K562 (cell line): ENCODE measurements at regions not wholly inside any gene's neighbourhood (a gene's known extent, or its start where the extent isn't known, plus 50 kb on each side); places are given as distances from the start of the nearest gene placed in this dataset.

Experiments used
- ATAC-seq: fragments of 200-7000 bp; cut with Tn5 transposase; 3 replicates; pipeline ENCODE4 v1.9.1; 2020; ENCODE audit warnings: moderate library complexity
- BruUV-seq: library from RNA; stranded (reverse); fragments of 400-500 nt; replicated peaks from 2 replicates; lab custom pipeline; 2021; lab: Mats Ljungman, UMichigan
- CTCF ChIA-PET: fragments of 300-600 bp; formaldehyde crosslinking; extraction: SDS; loops from one replicate; lab custom pipeline; 2021; ENCODE audit warnings: low intra/inter-chr PET ratio; lab: Yijun Ruan, JAX
- POLR2A ChIA-PET: fragments of 300-600, 350-650 bp; sonication (Branson Sonifier 250); formaldehyde crosslinking; extraction: SDS; loops from one replicate; lab custom pipeline; 2021; ENCODE audit warnings: antibody characterized with exemption, inconsistent platforms; lab: Yijun Ruan, JAX
- DNase-seq, 4 experiments: peaks; one replicate each; pipeline versions ENCODE4 v3.0.0 to v3.0.0-alpha.2; 2011 to 2018; ENCODE audit warnings: low spot score in 3 of 4, mixed read lengths in 3 of 4; ENCODE audit errors: extremely low read depth in 1 of 4
- FAIRE-seq: peaks from 2 replicates; lab custom pipeline; 2011; peaks lifted over from hg19 to GRCh38; lab: Jason Lieb, UNC
- H2AFZ ChIP-seq: 2 replicates; pipeline ENCODE4 v1.6.0; 2011; ENCODE audit warnings: low read depth, low read length, control low read depth, inconsistent platforms
- H3K27ac ChIP-seq: fragments of 200-600 bp; 3 replicates; pipeline ENCODE4 v1.8.0; 2011; ENCODE audit warnings: low read depth, mild to moderate bottlenecking, control low read depth, inconsistent platforms, low read length, moderate library complexity, mixed read lengths; ENCODE audit errors: extremely low read depth
- H3K27me3 ChIP-seq, 2 experiments: fragments of 300-600 bp in 1 of 2; 2 replicates in 1 of 2; 3 replicates in 1 of 2; pipeline versions ENCODE4 v1.6.0 to v1.8.0; 2011; ENCODE audit warnings: inconsistent platforms in 2 of 2, low read length in 2 of 2, mild to moderate bottlenecking in 1 of 2, mixed read lengths in 1 of 2, moderate library complexity in 1 of 2; ENCODE audit not compliant: control insufficient read depth in 2 of 2, insufficient read depth in 2 of 2
- H3K36me3 ChIP-seq: fragments of 300-600 bp; 3 replicates; pipeline ENCODE4 v1.8.0; 2011; ENCODE audit warnings: mild to moderate bottlenecking, low read length, inconsistent platforms; ENCODE audit not compliant: control insufficient read depth, insufficient read depth
- H3K4me1 ChIP-seq, 2 experiments: fragments of 200-600 bp in 1 of 2; replicated peaks in 1 of 2; 2 replicates in 1 of 2; 3 replicates in 1 of 2; pipeline versions ENCODE4 v1.5.1 to v1.8.0; 2011; ENCODE audit warnings: inconsistent platforms in 2 of 2, low read length in 2 of 2, mild to moderate bottlenecking in 1 of 2, mixed read lengths in 1 of 2, moderate library complexity in 1 of 2; ENCODE audit not compliant: control insufficient read depth in 2 of 2, insufficient read depth in 2 of 2
- H3K4me2 ChIP-seq: 2 replicates; pipeline ENCODE4 v1.6.1; 2011; ENCODE audit warnings: low read length, control low read depth, inconsistent platforms, mixed read lengths; ENCODE audit not compliant: insufficient read depth
- H3K4me3 ChIP-seq: fragments of 200-600 bp; sonication (generic), shearing (Covaris generic); 2 replicates; pipeline ENCODE4 v1.5.1; 2016; ENCODE audit warnings: control low read depth, inconsistent platforms
- H3K79me2 ChIP-seq: fragments of 200-600 bp; 3 replicates; pipeline ENCODE4 v1.8.0; 2011; ENCODE audit warnings: low read length, inconsistent platforms; ENCODE audit not compliant: control insufficient read depth, insufficient read depth
- H3K9ac ChIP-seq, 2 experiments: 2 replicates each; pipeline versions ENCODE4 v1.6.0 to v1.6.1; 2011; ENCODE audit warnings: low read depth in 2 of 2, low read length in 2 of 2, control low read depth in 1 of 2, inconsistent platforms in 1 of 2, mild to moderate bottlenecking in 1 of 2, mixed read lengths in 1 of 2; ENCODE audit not compliant: insufficient read depth in 1 of 2
- H3K9me1 ChIP-seq: one replicate; pipeline ENCODE4 v1.6.0; 2011; ENCODE audit warnings: inconsistent platforms, mild to moderate bottlenecking, low read length, moderate library complexity; ENCODE audit not compliant: control insufficient read depth, insufficient read depth
- H3K9me3 ChIP-seq: replicated peaks from 2 replicates; pipeline ENCODE4 v1.5.1; 2011; ENCODE audit warnings: low read depth, low read length, inconsistent platforms; ENCODE audit not compliant: control insufficient read depth, insufficient read depth
- H4K20me1 ChIP-seq: replicated peaks from 2 replicates; pipeline ENCODE4 v1.6.1; 2011; ENCODE audit warnings: low read length, inconsistent platforms, mixed read lengths; ENCODE audit not compliant: control insufficient read depth, insufficient read depth
- BDP1 ChIP-seq: IDR thresholded peaks from 3 replicates; pipeline ENCODE4 v1.6.1; 2011; ENCODE audit not compliant: insufficient read length, insufficient read depth
- EP300 ChIP-seq: IDR thresholded peaks from 2 replicates; pipeline ENCODE4 v1.6.1; 2012; ENCODE audit warnings: low read length, improper control_type of control experiment
- FOXJ3 ChIP-seq: sonication (generic); formaldehyde crosslinking; IDR thresholded peaks from 2 replicates; pipeline ENCODE4 v1.4.0; 2020; ENCODE audit warnings: mild to moderate bottlenecking, missing genetic modification reagents
- GATAD2B ChIP-seq: fragments of 450-650 bp; IDR thresholded peaks from 2 replicates; pipeline ENCODE4 v1.6.1; 2017; ENCODE audit warnings: mild to moderate bottlenecking, borderline replicate concordance
- NCOA4 ChIP-seq: fragments of 450-650 bp; IDR thresholded peaks from 2 replicates; pipeline ENCODE4 v1.6.1; 2018; ENCODE audit warnings: mild to moderate bottlenecking; ENCODE audit not compliant: partially characterized antibody
- OTX1 ChIP-seq: fragments of 450-650 bp; formaldehyde crosslinking; IDR thresholded peaks from 2 replicates; pipeline ENCODE4 v1.4.0; 2022; ENCODE audit warnings: mild to moderate bottlenecking
- SNIP1 ChIP-seq: fragments of 450-650 bp; IDR thresholded peaks from 2 replicates; pipeline ENCODE4 v1.7.1; 2017; ENCODE audit warnings: low read depth, mild to moderate bottlenecking
- TCF3 ChIP-seq: sonication (generic); formaldehyde crosslinking; IDR thresholded peaks from 2 replicates; pipeline ENCODE4 v1.4.0; 2020; ENCODE audit warnings: mild to moderate bottlenecking, missing genetic modification reagents
- TGIF2 ChIP-seq: sonication (generic); formaldehyde crosslinking; IDR thresholded peaks from 2 replicates; pipeline ENCODE4 v1.8.1; 2022; ENCODE audit warnings: mild to moderate bottlenecking, missing genetic modification reagents, moderate library complexity
- ZNF263 ChIP-seq: sonication (generic); formaldehyde crosslinking; IDR thresholded peaks from 2 replicates; pipeline ENCODE4 v1.8.0; 2022; ENCODE audit warnings: mild to moderate bottlenecking, missing genetic modification reagents, borderline replicate concordance
- ZNF668 ChIP-seq: fragments of 250-450 bp; sonication (Bioruptor Pico); IDR thresholded peaks from 2 replicates; pipeline ENCODE4 v1.8.0; 2022; ENCODE audit warnings: mild to moderate bottlenecking, inconsistent platforms
- WGBS: fragments of 100-300 bp; shearing (Covaris generic); methylation state at CpG from one replicate; pipeline ENCODE4 v1.1.6; 2016; ENCODE audit warnings: low coverage, mixed read lengths; ENCODE audit not compliant: insufficient coverage; ENCODE audit errors: missing lambda C conversion rate; 5-methylcytosine and 5-hydroxymethylcytosine counted together
- in situ Hi-C: fragments of 300-500 bp; cut with MboI; formaldehyde crosslinking; loops from 4 replicates; pipeline ENCODE4 v1.15.0; 2018; ENCODE audit warnings: inconsistent platforms, mixed read lengths
- intact Hi-C: fragments of 100-400 bp; cut with micrococcal nuclease; formaldehyde crosslinking; loops from 2 replicates; pipeline ENCODE4 v1.14.2; 2022
- TF ChIP-seq, protein P1 (sequence below): fragments of 250-450 bp; sonication (Bioruptor Pico); IDR thresholded peaks from 2 replicates; pipeline ENCODE4 v1.8.0; 2022; ENCODE audit warnings: moderate library complexity, mild to moderate bottlenecking, inconsistent platforms
- TF ChIP-seq, protein P2 (sequence below): fragments of 450-650 bp; IDR thresholded peaks from 2 replicates; pipeline ENCODE4 v1.6.1; 2016
- TF ChIP-seq, protein P3 (sequence below): fragments of 450-650 bp; formaldehyde crosslinking; IDR thresholded peaks from 2 replicates; pipeline ENCODE4 v1.4.0; 2020; ENCODE audit warnings: mild to moderate bottlenecking, mixed read lengths

DNA sequence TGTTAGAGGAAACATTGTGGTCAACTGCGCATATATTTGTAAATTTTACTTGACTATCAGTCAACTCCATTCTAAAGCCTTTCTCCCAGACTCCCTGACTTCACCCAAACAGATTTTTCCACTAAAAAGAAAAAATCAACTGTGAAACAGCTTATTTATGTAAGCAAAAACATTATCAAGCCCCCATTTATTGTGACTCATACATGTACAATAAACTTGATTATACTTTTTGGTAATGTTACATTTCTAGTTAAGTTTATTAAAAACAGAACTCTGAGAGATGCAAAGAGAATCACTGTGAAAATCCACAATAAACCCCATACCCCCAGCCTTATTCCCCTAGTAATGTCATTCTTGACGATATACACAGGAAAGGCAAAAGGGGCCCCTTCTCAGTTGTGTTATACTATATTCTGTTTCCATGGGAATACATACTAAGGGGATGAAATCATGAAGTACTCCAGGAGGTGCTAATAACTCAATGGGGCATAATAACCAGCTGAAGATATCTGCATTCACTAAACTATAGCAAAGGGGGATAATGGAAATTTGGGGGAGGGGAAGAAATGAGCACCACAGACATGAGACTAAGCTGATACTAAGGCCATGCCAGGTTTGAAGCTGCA lies 616.0 kb downstream of the ACTL7B start:
- Histone ChIP-seq H2AFZ (no peak overlapping the region), H3K36me3 (no peaks in the 10 kb centered on the region), H3K9ac (no peak overlapping the region), H3K9me1 (no peaks in the 10 kb centered on the region), H4K20me1 (no peaks in the 10 kb centered on the region), H3K4me2 (no peak overlapping the region), H3K4me1 (no peaks in the 10 kb centered on the region), H3K9me3 (no peaks in the 10 kb centered on the region), H3K4me3 (no peak overlapping the region), H3K27ac (no peak overlapping the region), H3K79me2 (no peaks in the 10 kb centered on the region), H3K27me3 (no peaks in the 10 kb centered on the region; a peak in 1 of 5 replicates)
- in situ Hi-C loops (no loop called here), intact Hi-C loops (no loop called here)
- 0% methylated on average over 2 of the region's 2 CpGs for WGBS
- ChIA-PET CTCF (no interaction called here), POLR2A (interaction anchor here (0.9 kb wide), 1 partner anchor 20 kb away, joined by 3 read pairs; no protein-coding TSS in a partner anchor)
- no peak for TF ChIP-seq TGIF2 (CRISPR knock-in tag)
- no peak for TF ChIP-seq ZNF263 (CRISPR knock-in tag)
- TF ChIP-seq TCF3 (CRISPR knock-in tag), result no peak
- no peak for TF ChIP-seq OTX1 (CRISPR knock-in tag)
- no peak for TF ChIP-seq SNIP1
- no peak for TF ChIP-seq ZNF668 (CRISPR knock-in tag)
- TF ChIP-seq, protein P1, sequence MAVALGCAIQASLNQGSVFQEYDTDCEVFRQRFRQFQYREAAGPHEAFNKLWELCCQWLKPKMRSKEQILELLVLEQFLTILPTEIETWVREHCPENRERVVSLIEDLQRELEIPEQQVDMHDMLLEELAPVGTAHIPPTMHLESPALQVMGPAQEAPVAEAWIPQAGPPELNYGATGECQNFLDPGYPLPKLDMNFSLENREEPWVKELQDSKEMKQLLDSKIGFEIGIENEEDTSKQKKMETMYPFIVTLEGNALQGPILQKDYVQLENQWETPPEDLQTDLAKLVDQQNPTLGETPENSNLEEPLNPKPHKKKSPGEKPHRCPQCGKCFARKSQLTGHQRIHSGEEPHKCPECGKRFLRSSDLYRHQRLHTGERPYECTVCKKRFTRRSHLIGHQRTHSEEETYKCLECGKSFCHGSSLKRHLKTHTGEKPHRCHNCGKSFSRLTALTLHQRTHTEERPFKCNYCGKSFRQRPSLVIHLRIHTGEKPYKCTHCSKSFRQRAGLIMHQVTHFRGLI, result no peak
- no peak for TF ChIP-seq BDP1
- no peak for TF ChIP-seq NCOA4
- no peak for TF ChIP-seq FOXJ3
- no peak for TF ChIP-seq EP300
- TF ChIP-seq, protein P2, sequence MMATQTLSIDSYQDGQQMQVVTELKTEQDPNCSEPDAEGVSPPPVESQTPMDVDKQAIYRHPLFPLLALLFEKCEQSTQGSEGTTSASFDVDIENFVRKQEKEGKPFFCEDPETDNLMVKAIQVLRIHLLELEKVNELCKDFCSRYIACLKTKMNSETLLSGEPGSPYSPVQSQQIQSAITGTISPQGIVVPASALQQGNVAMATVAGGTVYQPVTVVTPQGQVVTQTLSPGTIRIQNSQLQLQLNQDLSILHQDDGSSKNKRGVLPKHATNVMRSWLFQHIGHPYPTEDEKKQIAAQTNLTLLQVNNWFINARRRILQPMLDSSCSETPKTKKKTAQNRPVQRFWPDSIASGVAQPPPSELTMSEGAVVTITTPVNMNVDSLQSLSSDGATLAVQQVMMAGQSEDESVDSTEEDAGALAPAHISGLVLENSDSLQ, result no peak
- TF ChIP-seq, protein P3, sequence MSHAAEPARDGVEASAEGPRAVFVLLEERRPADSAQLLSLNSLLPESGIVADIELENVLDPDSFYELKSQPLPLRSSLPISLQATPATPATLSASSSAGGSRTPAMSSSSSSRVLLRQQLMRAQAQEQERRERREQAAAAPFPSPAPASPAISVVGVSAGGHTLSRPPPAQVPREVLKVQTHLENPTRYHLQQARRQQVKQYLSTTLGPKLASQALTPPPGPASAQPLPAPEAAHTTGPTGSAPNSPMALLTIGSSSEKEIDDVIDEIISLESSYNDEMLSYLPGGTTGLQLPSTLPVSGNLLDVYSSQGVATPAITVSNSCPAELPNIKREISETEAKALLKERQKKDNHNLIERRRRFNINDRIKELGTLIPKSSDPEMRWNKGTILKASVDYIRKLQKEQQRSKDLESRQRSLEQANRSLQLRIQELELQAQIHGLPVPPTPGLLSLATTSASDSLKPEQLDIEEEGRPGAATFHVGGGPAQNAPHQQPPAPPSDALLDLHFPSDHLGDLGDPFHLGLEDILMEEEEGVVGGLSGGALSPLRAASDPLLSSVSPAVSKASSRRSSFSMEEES (CRISPR knock-in tag), result no peak
- TF ChIP-seq GATAD2B, result no peak
- DNase-seq (no peak), FAIRE-seq (no peak), ATAC-seq (no peak)
- no TSS peak for BruUV-seq
